ENCODE measurements at regions not wholly inside any gene's neighbourhood (a gene's known extent, or its start where the extent isn't known, plus 50 kb on each side); places are given as distances from the start of the nearest gene placed in this dataset.
A peak's percentile ranks its signal among the peaks of the same experiment; 100 is the strongest.

- no peak overlapping the region for H2AFZ ChIP-seq (ENCODE audit: low read depth, low read length, poor library complexity, severe bottlenecking)
- no peak overlapping the region for H3K9ac ChIP-seq (ENCODE audit: low read length)
- H3K4me2 ChIP-seq (ENCODE audit: low read length): no peak overlapping the region
- POLR2A ChIA-PET: interaction anchor here (0.6 kb wide), 1 partner anchor 1151 kb away, joined by 3 read pairs; no protein-coding TSS in a partner anchor
- H3K27me3 ChIP-seq (ENCODE audit: insufficient read depth, low read length): no peaks in the 10 kb centered on the region
- no peak overlapping the region for H3K27ac ChIP-seq (ENCODE audit: low read depth, low read length)
- DNase-seq (ENCODE audit: low read depth, low spot score) (no peak), ATAC-seq (no peak)
- H3K9me2 ChIP-seq (ENCODE audit: insufficient read depth): no peaks in the 10 kb centered on the region
- H3K4me1 ChIP-seq (ENCODE audit: control insufficient read depth in 1 of 2, insufficient read depth in 2 of 2, low read length in 2 of 2): no peaks in the 10 kb centered on the region
- no peaks in the 10 kb centered on the region for H3K36me3 ChIP-seq (ENCODE audit: control insufficient read depth in 1 of 2, insufficient read depth in 2 of 2, low read length in 2 of 2)
- no peaks in the 10 kb centered on the region for H4K20me1 ChIP-seq (ENCODE audit: insufficient read depth)
- H3K9me3 ChIP-seq (ENCODE audit: control insufficient read depth in 1 of 2, insufficient read depth in 1 of 2, low read depth in 1 of 2, low read length in 2 of 2): peaks cover 3 to 22% of the 10 kb centered on the region in 2 experiments; a peak in 2 of 4 replicates
- RAD21 ChIA-PET (ENCODE audit: low non-redundant PET in 1 of 2, low total read pairs in 2 of 2, uncharacterized antibody in 2 of 2, unreplicated experiment in 2 of 2): no interaction called here
- CTCF ChIA-PET: no interaction called here
- intact Hi-C loops (cut with micrococcal nuclease): no loop called here
- H3K79me2 ChIP-seq (ENCODE audit: insufficient read depth, low read length): no peaks in the 10 kb centered on the region
- TF ChIP-seq CTCF (IDR thresholded peaks at IDR 0.05 in 2 of 3, conservative IDR thresholded peaks at IDR 0.05 in 1 of 3; ENCODE audit: borderline replicate concordance in 1 of 3, insufficient read depth in 1 of 3, low read depth in 2 of 3, low read length in 2 of 3) (peak in 2 of 3 experiments; percentile 28 to 40; a peak in 3 of 6 replicates), EZH2 (IDR thresholded peaks at IDR 0.05) (no peak)
- BruUV-seq (replicated peaks): no TSS peak
- no peak overlapping the region for H3K4me3 ChIP-seq (replicated peaks in 1 of 2; ENCODE audit: low read depth in 1 of 2, low read length in 2 of 2)
Measured at GRCh38 chr19:57068921-57069697, 50.7 kb upstream of the USP29 start.
